ENCODE measurements at regions not wholly inside any gene's neighbourhood (a gene's known extent, or its start where the extent isn't known, plus 50 kb on each side); places are given as distances from the start of the nearest gene placed in this dataset.

GRCh38 chr2:226426292-226426736 is 373.3 kb downstream of the IRS1 start:
- ATAC-seq: peak; percentile 73

GRCh38 chr2:226424971-226425370 is 374.6 kb downstream of the IRS1 start:
- peak; percentile 80 for ATAC-seq

GRCh38 chr2:226423498-226423960 is 376.1 kb downstream of the IRS1 start:
- ATAC-seq: no peak

GRCh38 chr2:226420646-226421045 is 379.0 kb downstream of the IRS1 start:
- no peak for ATAC-seq

GRCh38 chr2:226418521-226418920 is 381.1 kb downstream of the IRS1 start:
- no peak for ATAC-seq

GRCh38 chr2:226414335-226414734 is 385.3 kb downstream of the IRS1 start:
- ATAC-seq: no peak

GRCh38 chr2:226413498-226414130 is 386.0 kb downstream of the IRS1 start:
- ATAC-seq: no peak

GRCh38 chr2:226411727-226412360 is 387.8 kb downstream of the IRS1 start:
- ATAC-seq: peak; percentile 99

- ATAC-seq: no peak
Observed at GRCh38 chr2:226411205-226411604, 388.4 kb downstream of the IRS1 start.

- no peak for ATAC-seq
Observed at GRCh38 chr2:226410247-226410835, 389.3 kb downstream of the IRS1 start.

- peak; percentile 67 for ATAC-seq
Observed at GRCh38 chr2:226409134-226409533, 390.5 kb downstream of the IRS1 start.

- no peak for ATAC-seq
Observed at GRCh38 chr2:226408141-226408540, 391.5 kb downstream of the IRS1 start.

GRCh38 chr2:226407135-226407534 is 392.5 kb downstream of the IRS1 start:
- ATAC-seq: no peak

GRCh38 chr2:226405465-226405864 is 394.2 kb downstream of the IRS1 start:
- ATAC-seq: no peak

- no peak for ATAC-seq
Observed at GRCh38 chr2:226403369-226403768, 396.3 kb downstream of the IRS1 start.

- no peak for ATAC-seq
Observed at GRCh38 chr2:226399006-226399405, 400.6 kb downstream of the IRS1 start.

GRCh38 chr2:226398580-226398979 is 401.0 kb downstream of the IRS1 start:
- ATAC-seq: no peak

GRCh38 chr2:226396541-226396940 is 403.1 kb downstream of the IRS1 start:
- ATAC-seq: no peak

GRCh38 chr2:226387499-226387942 is 412.1 kb downstream of the IRS1 start:
- no peak for ATAC-seq

- ATAC-seq: no peak
Observed at GRCh38 chr2:226383461-226383860, 416.2 kb downstream of the IRS1 start.

GRCh38 chr2:226380679-226381078 is 418.9 kb downstream of the IRS1 start:
- no peak for ATAC-seq

GRCh38 chr2:226378753-226379705 is 420.6 kb downstream of the IRS1 start:
- no peak for ATAC-seq

Measured in esophagus mucosa (tissue), 1 donor.